ENCODE measurements at regions not wholly inside any gene's neighbourhood (a gene's known extent, or its start where the extent isn't known, plus 50 kb on each side); places are given as distances from the start of the nearest gene placed in this dataset.

- TF ChIP-seq CTCF (IDR thresholded peaks at IDR 0.05) (no peak), EP300 (IDR thresholded peaks at IDR 0.05) (no peak), POLR2A (IDR thresholded peaks at IDR 0.05) (no peak), POLR2AphosphoS5 (IDR thresholded peaks at IDR 0.05) (no peak)
These were observed 481.4 kb upstream of the CAMK1G start for GRCh38 chr1:209102120-209102519.
